HG02678 (cell line): ENCODE measurements at regions not wholly inside any gene's neighbourhood (a gene's known extent, or its start where the extent isn't known, plus 50 kb on each side); places are given as distances from the start of the nearest gene placed in this dataset.

Experiments used
- ATAC-seq: cut with Tn5 transposase; IDR thresholded peaks from one replicate; pipeline ENCODE4 v1.9.1; 2021; ENCODE audit warnings: mild to moderate bottlenecking, moderate library complexity; ENCODE audit not compliant: unreplicated experiment

GRCh38 chr18:40423291-40423690, 1531.7 kb upstream of the PIK3C3 start:
- ATAC-seq, result no peak

GRCh38 chr18:40420675-40421074, 1534.4 kb upstream of the PIK3C3 start:
- no peak for ATAC-seq

- ATAC-seq, result no peak
Measured at GRCh38 chr18:40417501-40417900, 1537.5 kb upstream of the PIK3C3 start.

GRCh38 chr18:40415821-40416220, 1539.2 kb upstream of the PIK3C3 start:
- ATAC-seq, result no peak

GRCh38 chr18:40415176-40415791, 1539.8 kb upstream of the PIK3C3 start:
- ATAC-seq, result no peak

GRCh38 chr18:40414155-40414754, 1540.8 kb upstream of the PIK3C3 start:
- no peak for ATAC-seq

- ATAC-seq, result no peak
Measured at GRCh38 chr18:40413160-40413559, 1541.9 kb upstream of the PIK3C3 start.

GRCh38 chr18:40412410-40412809, 1542.6 kb upstream of the PIK3C3 start:
- ATAC-seq, result no peak

GRCh38 chr18:40407909-40408308, 1547.1 kb upstream of the PIK3C3 start:
- no peak for ATAC-seq

- no peak for ATAC-seq
Measured at GRCh38 chr18:40404284-40404683, 1550.8 kb upstream of the PIK3C3 start.

GRCh38 chr18:40402052-40402451, 1553.0 kb upstream of the PIK3C3 start:
- no peak for ATAC-seq

- no peak for ATAC-seq
Measured at GRCh38 chr18:40388121-40388520, 1566.9 kb upstream of the PIK3C3 start.

GRCh38 chr18:40387130-40387787, 1567.8 kb upstream of the PIK3C3 start:
- ATAC-seq, result no peak

- no peak for ATAC-seq
Measured at GRCh38 chr18:40382197-40382596, 1572.8 kb upstream of the PIK3C3 start.

- ATAC-seq, result no peak
Measured at GRCh38 chr18:40380686-40381439, 1574.2 kb upstream of the PIK3C3 start.

- ATAC-seq, result no peak
Measured at GRCh38 chr18:40375837-40376236, 1579.2 kb upstream of the PIK3C3 start.

GRCh38 chr18:40371673-40372072, 1583.4 kb upstream of the PIK3C3 start:
- no peak for ATAC-seq

- no peak for ATAC-seq
Measured at GRCh38 chr18:40367576-40367975, 1587.5 kb upstream of the PIK3C3 start.

- no peak for ATAC-seq
Measured at GRCh38 chr18:40366521-40366920, 1588.5 kb upstream of the PIK3C3 start.

- ATAC-seq, result no peak
Measured at GRCh38 chr18:40365526-40365925, 1589.5 kb upstream of the PIK3C3 start.

GRCh38 chr18:40360558-40360957, 1594.5 kb upstream of the PIK3C3 start:
- ATAC-seq, result no peak

GRCh38 chr18:40357536-40357935, 1597.5 kb upstream of the PIK3C3 start:
- no peak for ATAC-seq
